ENCODE measurements at regions not wholly inside any gene's neighbourhood (a gene's known extent, or its start where the extent isn't known, plus 50 kb on each side); places are given as distances from the start of the nearest gene placed in this dataset.

- DNase-seq (ENCODE audit: low read depth, low spot score) (no peak), FAIRE-seq (no peak)
- no peak overlapping the region for H3K4me2 ChIP-seq (ENCODE audit: insufficient read depth, low read length)
- H3K4me3 ChIP-seq (replicated peaks in 1 of 3; ENCODE audit: insufficient read depth in 1 of 3, low read depth in 1 of 3, low read length in 3 of 3) = no peak overlapping the region
- no peak for TF ChIP-seq GATA2 (IDR thresholded peaks at IDR 0.05; ENCODE audit: insufficient read depth, insufficient read length, low read depth, low read length)
- no peak for TF ChIP-seq MYC (IDR thresholded peaks at IDR 0.05; ENCODE audit: low read depth, low read length)
- no peak for TF ChIP-seq MAX (IDR thresholded peaks at IDR 0.05; ENCODE audit: insufficient read depth, insufficient read length)
- no peak for TF ChIP-seq EZH2 (IDR thresholded peaks at IDR 0.05; ENCODE audit: borderline replicate concordance, low read depth, low read length, severe bottlenecking)
- TF ChIP-seq JUN (IDR thresholded peaks at IDR 0.05; ENCODE audit: borderline replicate concordance, insufficient read depth, insufficient read length, low read depth) = no peak
- no peak for TF ChIP-seq CTCF (IDR thresholded peaks at IDR 0.05; ENCODE audit: extremely low read depth in 1 of 2, insufficient read depth in 1 of 2, low read depth in 1 of 2, low read length in 2 of 2)
- no peak for TF ChIP-seq FOS (IDR thresholded peaks at IDR 0.05; ENCODE audit: borderline replicate concordance, insufficient read depth, low read length)
- TF ChIP-seq POLR2A (IDR thresholded peaks at IDR 0.05; ENCODE audit: low read depth, low read length) = no peak
- no peaks in the 10 kb centered on the region for H3K36me3 ChIP-seq (ENCODE audit: control insufficient read depth in 2 of 2, extremely low read depth in 1 of 2, insufficient read depth in 2 of 2, low read length in 2 of 2)
- no peak overlapping the region for H3K27ac ChIP-seq (ENCODE audit: insufficient read depth, low read depth, low read length)
- H3K9me1 ChIP-seq (replicated peaks; ENCODE audit: control insufficient read depth, extremely low read depth, insufficient read depth, low read length) = no peaks in the 10 kb centered on the region
- no peaks in the 10 kb centered on the region for H3K4me1 ChIP-seq (ENCODE audit: control insufficient read depth, extremely low read depth, insufficient read depth, low read length)
- H3K27me3 ChIP-seq (ENCODE audit: control insufficient read depth in 2 of 2, insufficient read depth in 2 of 2, low read length in 2 of 2) = no peaks in the 10 kb centered on the region
- H3K9ac ChIP-seq (replicated peaks; ENCODE audit: extremely low read depth, insufficient read depth, low read length) = no peak overlapping the region
- BruUV-seq (replicated peaks) = no TSS peak
- dilution Hi-C loops (cut with MboI; ENCODE audit: extremely low pct_ligation_motif_present, low sequenced_read_pairs) = no loop called here
- no peaks in the 10 kb centered on the region for H4K20me1 ChIP-seq (replicated peaks; ENCODE audit: control insufficient read depth, extremely low read depth, insufficient read depth, low read length)
- CTCF ChIA-PET = no interaction called here
- no peaks in the 10 kb centered on the region for H3K9me3 ChIP-seq (replicated peaks; ENCODE audit: control insufficient read depth, insufficient read depth, low read length)
- H2AFZ ChIP-seq (ENCODE audit: low read depth, low read length) = no peak overlapping the region
- POLR2A ChIA-PET = no interaction called here
- intact Hi-C loops (cut with micrococcal nuclease) = no loop called here
- no peaks in the 10 kb centered on the region for H3K79me2 ChIP-seq (ENCODE audit: control insufficient read depth, insufficient read depth, low read length)
Measured at GRCh38 chr14:99035268-99035667, 236.7 kb downstream of the BCL11B start.
